RKO (cell line): ENCODE measurements at regions not wholly inside any gene's neighbourhood (a gene's known extent, or its start where the extent isn't known, plus 50 kb on each side); places are given as distances from the start of the nearest gene placed in this dataset.

Source experiments
- DNase-seq: peaks from one replicate; pipeline ENCODE4 v3.0.0-alpha.2; 2016; ENCODE audit warnings: low spot score

- no peak for DNase-seq
Observed at GRCh38 chr16:61596655-61597054, 439.6 kb downstream of the CDH8 start.

- DNase-seq, result no peak
Observed at GRCh38 chr16:61595605-61596004, 440.6 kb downstream of the CDH8 start.

GRCh38 chr16:61590577-61590976 is 445.7 kb downstream of the CDH8 start:
- no peak for DNase-seq

- DNase-seq, result no peak
Observed at GRCh38 chr16:61587526-61587925, 448.7 kb downstream of the CDH8 start.

GRCh38 chr16:61581417-61582046 is 454.7 kb downstream of the CDH8 start:
- DNase-seq, result no peak

- DNase-seq, result no peak
Observed at GRCh38 chr16:61580579-61580978, 455.7 kb downstream of the CDH8 start.

- DNase-seq, result no peak
Observed at GRCh38 chr16:61579195-61579594, 457.0 kb downstream of the CDH8 start.

- DNase-seq, result no peak
Observed at GRCh38 chr16:61576476-61576875, 459.8 kb downstream of the CDH8 start.

- no peak for DNase-seq
Observed at GRCh38 chr16:61575617-61576016, 460.6 kb downstream of the CDH8 start.

GRCh38 chr16:61569028-61569427 is 467.2 kb downstream of the CDH8 start:
- DNase-seq, result no peak

- no peak for DNase-seq
Observed at GRCh38 chr16:61564716-61565115, 471.5 kb downstream of the CDH8 start.

GRCh38 chr16:61555718-61556441 is 480.4 kb downstream of the CDH8 start:
- DNase-seq, result no peak

- DNase-seq, result no peak
Observed at GRCh38 chr16:61549327-61549726, 486.9 kb downstream of the CDH8 start.

GRCh38 chr16:61547626-61548025 is 488.6 kb downstream of the CDH8 start:
- DNase-seq, result no peak

- no peak for DNase-seq
Observed at GRCh38 chr16:61544165-61544564, 492.1 kb downstream of the CDH8 start.

- DNase-seq, result no peak
Observed at GRCh38 chr16:61540216-61540615, 496.0 kb downstream of the CDH8 start.

GRCh38 chr16:61530697-61531096 is 505.5 kb downstream of the CDH8 start:
- no peak for DNase-seq

GRCh38 chr16:61500851-61501250 is 535.4 kb downstream of the CDH8 start:
- DNase-seq, result peak; percentile 1

GRCh38 chr16:61480250-61480649 is 556.0 kb downstream of the CDH8 start:
- no peak for DNase-seq

- DNase-seq, result no peak
Observed at GRCh38 chr16:61471737-61472136, 564.5 kb downstream of the CDH8 start.

GRCh38 chr16:61471023-61471422 is 565.2 kb downstream of the CDH8 start:
- DNase-seq, result no peak

- no peak for DNase-seq
Observed at GRCh38 chr16:61465285-61465684, 571.0 kb downstream of the CDH8 start.

GRCh38 chr16:61460020-61460419 is 576.2 kb downstream of the CDH8 start:
- no peak for DNase-seq

GRCh38 chr16:61435346-61435745 is 600.9 kb downstream of the CDH8 start:
- DNase-seq, result no peak
